Fibroblast of mammary gland (primary cell): ENCODE measurements at regions not wholly inside any gene's neighbourhood (a gene's known extent, or its start where the extent isn't known, plus 50 kb on each side); places are given as distances from the start of the nearest gene placed in this dataset.

Experiments
- DNase-seq: peaks from one replicate; pipeline ENCODE4 v3.0.0-alpha.2; 2010; ENCODE audit warnings: low read depth
- H3K4me3 ChIP-seq: 2 replicates; pipeline ENCODE4 v1.5.1; 2011; ENCODE audit warnings: low read depth, mild to moderate bottlenecking, low read length, moderate library complexity; ENCODE audit not compliant: control insufficient read depth
- CTCF ChIP-seq: conservative IDR thresholded peaks from 2 replicates; pipeline ENCODE4 v1.5.1; 2011; ENCODE audit warnings: low read depth, low read length, inconsistent platforms; ENCODE audit not compliant: control insufficient read depth, insufficient read depth

GRCh38 chr6:87847135-87847829 lies 145.2 kb upstream of the AKIRIN2 start:
- no peak overlapping the region for H3K4me3 ChIP-seq
- no peak for TF ChIP-seq CTCF
- DNase-seq, result no peak

GRCh38 chr6:87846434-87846833 lies 144.4 kb upstream of the AKIRIN2 start:
- TF ChIP-seq CTCF, result no peak
- no peak for DNase-seq
- H3K4me3 ChIP-seq, result no peak overlapping the region

GRCh38 chr6:87840324-87840723 lies 138.3 kb upstream of the AKIRIN2 start:
- TF ChIP-seq CTCF, result no peak
- H3K4me3 ChIP-seq, result no peak overlapping the region
- DNase-seq, result no peak

GRCh38 chr6:87837876-87838275 lies 135.8 kb upstream of the AKIRIN2 start:
- TF ChIP-seq CTCF, result no peak
- no peak overlapping the region for H3K4me3 ChIP-seq
- DNase-seq, result no peak

- no peak for TF ChIP-seq CTCF
- no peak for DNase-seq
Observed at GRCh38 chr6:87837444-87837843, 135.4 kb upstream of the AKIRIN2 start.

GRCh38 chr6:87832025-87832825 lies 130.2 kb upstream of the AKIRIN2 start:
- DNase-seq, result peak; percentile 43
- TF ChIP-seq CTCF, result peak; percentile 53
- H3K4me3 ChIP-seq, result peak overlapping the region; percentile 35

More at GRCh38 chr6:87837444-87837843, 135.4 kb upstream of the AKIRIN2 start:
- no peak overlapping the region for H3K4me3 ChIP-seq
